Ishikawa (cell line): ENCODE measurements at regions not wholly inside any gene's neighbourhood (a gene's known extent, or its start where the extent isn't known, plus 50 kb on each side); places are given as distances from the start of the nearest gene placed in this dataset.

Experiments used
- CEBPB ChIP-seq: IDR thresholded peaks from 2 replicates; pipeline ENCODE4 v1.6.1; 2012
- CREB1 ChIP-seq: IDR thresholded peaks from 2 replicates; pipeline ENCODE4 v1.6.1; 2012; ENCODE audit warnings: low read depth
- EGR1 ChIP-seq: IDR thresholded peaks from 2 replicates; pipeline ENCODE4 v1.6.1; 2012
- EP300 ChIP-seq: IDR thresholded peaks from 2 replicates; pipeline ENCODE4 v1.6.1; 2012; ENCODE audit warnings: borderline replicate concordance
- FOXM1 ChIP-seq: IDR thresholded peaks from 2 replicates; pipeline ENCODE4 v1.6.1; 2012; ENCODE audit warnings: low read depth, borderline replicate concordance
- MAX ChIP-seq: IDR thresholded peaks from 2 replicates; pipeline ENCODE4 v1.6.1; 2012
- NFIC ChIP-seq: IDR thresholded peaks from 2 replicates; pipeline ENCODE4 v1.6.1; 2012
- RAD21 ChIP-seq: IDR thresholded peaks from 2 replicates; pipeline ENCODE4 v1.6.1; 2012; ENCODE audit warnings: low read depth
- REST ChIP-seq: IDR thresholded peaks from 2 replicates; pipeline ENCODE4 v1.6.1; 2012; ENCODE audit warnings: low read depth, mild to moderate bottlenecking
- TAF1 ChIP-seq: IDR thresholded peaks from 2 replicates; pipeline ENCODE4 v1.6.1; 2012; ENCODE audit warnings: low read depth, mild to moderate bottlenecking
- TCF12 ChIP-seq: IDR thresholded peaks from 2 replicates; pipeline ENCODE4 v1.6.1; 2012; ENCODE audit warnings: low read depth
- TEAD4 ChIP-seq: IDR thresholded peaks from 2 replicates; pipeline ENCODE4 v1.6.1; 2012
- USF1 ChIP-seq: IDR thresholded peaks from 2 replicates; pipeline ENCODE4 v1.6.1; 2012
- YY1 ChIP-seq: IDR thresholded peaks from 2 replicates; pipeline ENCODE4 v1.6.1; 2012; ENCODE audit warnings: low read depth
- ZBTB7A ChIP-seq: IDR thresholded peaks from 2 replicates; pipeline ENCODE4 v1.6.1; 2012; ENCODE audit warnings: low read depth

GRCh38 chr18:43978174-43978573 is 700.9 kb upstream of the SYT4 start:
- TF ChIP-seq ZBTB7A, result no peak
- no peak for TF ChIP-seq RAD21
- TF ChIP-seq TAF1, result no peak
- TF ChIP-seq EGR1, result no peak
- TF ChIP-seq REST, result no peak
- TF ChIP-seq FOXM1, result no peak
- no peak for TF ChIP-seq USF1
- TF ChIP-seq EP300, result no peak
- no peak for TF ChIP-seq CREB1
- no peak for TF ChIP-seq YY1
- no peak for TF ChIP-seq TEAD4
- no peak for TF ChIP-seq NFIC
- TF ChIP-seq CEBPB, result no peak
- TF ChIP-seq TCF12, result no peak
- no peak for TF ChIP-seq MAX

- TF ChIP-seq TEAD4 (no peak), CEBPB (no peak), TCF12 (no peak), RAD21 (no peak), EP300 (no peak), MAX (no peak), YY1 (no peak), EGR1 (no peak), CREB1 (no peak)
These were observed 698.1 kb upstream of the SETBP1 start for GRCh38 chr18:43982582-43982981.

GRCh38 chr18:43992741-43993140 is 687.9 kb upstream of the SETBP1 start:
- TF ChIP-seq EGR1, result no peak
- TF ChIP-seq NFIC, result no peak
- no peak for TF ChIP-seq CEBPB
- no peak for TF ChIP-seq TEAD4
- no peak for TF ChIP-seq RAD21
- no peak for TF ChIP-seq YY1
- no peak for TF ChIP-seq TCF12
- TF ChIP-seq FOXM1, result no peak
- no peak for TF ChIP-seq EP300
- TF ChIP-seq TAF1, result no peak

- TF ChIP-seq TAF1 (no peak), EGR1 (no peak), YY1 (no peak), TEAD4 (no peak), REST (no peak), EP300 (no peak), NFIC (no peak), TCF12 (no peak), CEBPB (no peak), USF1 (no peak), CREB1 (no peak), RAD21 (no peak)
These were observed 686.3 kb upstream of the SETBP1 start for GRCh38 chr18:43994381-43994780.

- TF ChIP-seq NFIC, result no peak
- no peak for TF ChIP-seq YY1
- TF ChIP-seq FOXM1, result no peak
- no peak for TF ChIP-seq EP300
- no peak for TF ChIP-seq TAF1
- TF ChIP-seq REST, result no peak
- no peak for TF ChIP-seq EGR1
These were observed 666.8 kb upstream of the SETBP1 start for GRCh38 chr18:44013871-44014270.
